B cell (primary cell): ENCODE measurements at regions not wholly inside any gene's neighbourhood (a gene's known extent, or its start where the extent isn't known, plus 50 kb on each side); places are given as distances from the start of the nearest gene placed in this dataset.

Source experiments
- ATAC-seq: fragments of 200-7000 bp; cut with Tn5 transposase; one replicate; pipeline ENCODE4 v1.10.0; 2021; ENCODE audit warnings: low read depth, mild to moderate bottlenecking, moderate number of reproducible peaks, moderate library complexity
- CTCF ChIA-PET: fragments of 350-600 bp; sonication (Branson Sonifier 250); formaldehyde crosslinking; loops from one replicate; lab custom pipeline; 2021; ENCODE audit warnings: antibody characterized with exemption, inconsistent platforms; lab: Charles Lee
- POLR2A ChIA-PET: fragments of 350-600 bp; sonication (Branson Sonifier 250); formaldehyde crosslinking; loops from one replicate; lab custom pipeline; 2021; ENCODE audit warnings: antibody characterized with exemption; lab: Charles Lee
- DNase-seq: peaks from one replicate; pipeline ENCODE4 v3.0.0; 2013
- H2AFZ ChIP-seq: 2 replicates; pipeline ENCODE4 v1.6.1; 2012; ENCODE audit warnings: mild to moderate bottlenecking, low read depth, low read length; ENCODE audit not compliant: insufficient read depth, poor library complexity, severe bottlenecking
- H3K27ac ChIP-seq, 2 donors: 1 replicate in 1 of 2; 2 replicates in 1 of 2; pipeline ENCODE4 v1.5.1; 2012 to 2013; ENCODE audit warnings: low read length in 2 of 2, mild to moderate bottlenecking in 2 of 2, moderate library complexity in 1 of 2
- H3K27me3 ChIP-seq, 4 experiments: fragments of 200-600 bp in 1 of 4; sonication (generic) in 1 of 4; replicated peaks in 1 of 4; 1 replicate in 2 of 4; 2 replicates in 2 of 4; pipeline versions ENCODE4 v1.6.1 to v1.7.0; 2013 to 2016; ENCODE audit warnings: low read length in 3 of 4, mild to moderate bottlenecking in 2 of 4, mixed read lengths in 1 of 4, moderate library complexity in 1 of 4; ENCODE audit not compliant: insufficient read depth in 4 of 4, control insufficient read depth in 3 of 4; ENCODE audit errors: control extremely low read depth in 1 of 4
- H3K36me3 ChIP-seq, 2 experiments: replicated peaks in 1 of 2; 1 replicate in 1 of 2; 2 replicates in 1 of 2; pipeline versions ENCODE4 v1.6.1 to v1.7.1; 2013; ENCODE audit warnings: low read length in 1 of 2; ENCODE audit not compliant: insufficient read depth in 2 of 2, control insufficient read depth in 1 of 2; ENCODE audit errors: control extremely low read depth in 1 of 2, extremely low read depth in 1 of 2
- H3K4me1 ChIP-seq, 2 donors: fragments of 200-600 bp in 1 of 2; sonication (generic) in 1 of 2; 1 replicate in 1 of 2; 2 replicates in 1 of 2; pipeline versions ENCODE4 v1.5.1 to v1.6.1; 2013 to 2017; ENCODE audit warnings: low read length in 2 of 2; ENCODE audit not compliant: control insufficient read depth in 2 of 2, insufficient read depth in 2 of 2
- H3K4me2 ChIP-seq: replicated peaks from 2 replicates; pipeline ENCODE3; 2012; ENCODE audit warnings: mild to moderate bottlenecking, low read depth, low read length; ENCODE audit not compliant: poor library complexity, severe bottlenecking
- H3K4me3 ChIP-seq, 5 experiments: fragments of 200-600 bp in 1 of 5; sonication (generic) in 1 of 5; 1 replicate in 3 of 5; 2 replicates in 2 of 5; pipeline versions ENCODE4 v1.5.1 to v1.7.0; 2011 to 2016; ENCODE audit warnings: low read length in 4 of 5, mild to moderate bottlenecking in 4 of 5, low read depth in 2 of 5, control low read depth in 1 of 5, moderate library complexity in 1 of 5; ENCODE audit not compliant: insufficient read depth in 1 of 5; ENCODE audit errors: control extremely low read depth in 1 of 5, extremely low read depth in 1 of 5
- H3K79me2 ChIP-seq: fragments of 200-600 bp; sonication (generic); one replicate; pipeline ENCODE4 v1.6.0; 2016; ENCODE audit warnings: low read length; ENCODE audit not compliant: control insufficient read depth, insufficient read depth
- H3K9ac ChIP-seq: fragments of 200-600 bp; sonication (generic); 2 replicates; pipeline ENCODE4 v1.6.1; 2017; ENCODE audit warnings: mild to moderate bottlenecking, low read length, moderate library complexity
- H3K9me3 ChIP-seq, 3 donors: one replicate each; pipeline versions ENCODE4 v1.6.1 to v1.7.1; 2013; ENCODE audit warnings: low read length in 2 of 3; ENCODE audit not compliant: control insufficient read depth in 2 of 3, insufficient read depth in 1 of 3; ENCODE audit errors: control extremely low read depth in 1 of 3
- H4K20me1 ChIP-seq: 2 replicates; pipeline ENCODE4 v1.6.0; 2012; ENCODE audit warnings: mild to moderate bottlenecking, low read length; ENCODE audit not compliant: insufficient read depth, control insufficient read depth, poor library complexity, severe bottlenecking
- H3K27ac Mint-ChIP-seq: one replicate; pipeline ENCODE4 v1.8.0; 2021; ENCODE audit warnings: mixed read lengths
- H3K27me3 Mint-ChIP-seq: one replicate; pipeline ENCODE4 v1.8.0; 2021; ENCODE audit warnings: mixed read lengths
- H3K4me1 Mint-ChIP-seq: one replicate; pipeline ENCODE4 v1.8.0; 2021; ENCODE audit warnings: mixed read lengths
- H3K4me3 Mint-ChIP-seq: one replicate; pipeline ENCODE4 v1.8.0; 2021; ENCODE audit warnings: mixed read lengths
- H3K9me3 Mint-ChIP-seq: one replicate; pipeline ENCODE4 v1.8.0; 2022; ENCODE audit warnings: mixed read lengths; ENCODE audit not compliant: insufficient read depth
- CTCF ChIP-seq: fragments of 200-600 bp; IDR thresholded peaks from one replicate; pipeline ENCODE4 v1.8.0; 2022; ENCODE audit warnings: antibody characterized with exemption, mild to moderate bottlenecking
- EZH2 ChIP-seq: IDR thresholded peaks from 2 replicates; pipeline ENCODE4 v1.6.1; 2012; ENCODE audit warnings: borderline replicate concordance, low read depth, mild to moderate bottlenecking, moderate library complexity, low read length; ENCODE audit not compliant: insufficient read depth, poor library complexity, severe bottlenecking
- WGBS: methylation state at CpG from one replicate; pipeline ENCODE4 v1.1.5; 2013; ENCODE audit warnings: missing lambda C conversion rate; ENCODE audit not compliant: insufficient coverage; 5-methylcytosine and 5-hydroxymethylcytosine counted together
- intact Hi-C: fragments of 100-400 bp; cut with micrococcal nuclease; formaldehyde crosslinking; loops from one replicate; pipeline ENCODE4 v1.10.0; 2022

GRCh38 chr17:21842332-21843317, 150.3 kb downstream of the KCNJ18 start:
- no peak for DNase-seq
- H3K27me3 Mint-ChIP-seq = no peaks in the 10 kb centered on the region
- TF ChIP-seq EZH2 (no peak), CTCF (no peak)

GRCh38 chr17:21843318-21843865, 151.1 kb downstream of the KCNJ18 start:
- Mint-ChIP-seq H3K9me3 (no peaks in the 10 kb centered on the region), H3K4me3 (no peak overlapping the region), H3K27me3 (no peaks in the 10 kb centered on the region), H3K4me1 (no peaks in the 10 kb centered on the region), H3K27ac (no peak overlapping the region)
- no peak overlapping the region for H2AFZ ChIP-seq
- TF ChIP-seq CTCF (no peak), EZH2 (no peak)
- H3K9ac ChIP-seq = no peak overlapping the region
- no peak overlapping the region for H3K4me2 ChIP-seq
- WGBS = 49% methylated on average over 66 of the region's 75 CpGs
- H3K9me3 ChIP-seq = peaks cover 0 to 37% (median under 1%) of the 10 kb centered on the region in 3 donors
- no peaks in the 10 kb centered on the region for H4K20me1 ChIP-seq
- H3K4me3 ChIP-seq = no peak overlapping the region
- no peak overlapping the region for H3K27ac ChIP-seq
- ChIA-PET POLR2A (no interaction called here), CTCF (no interaction called here)
- no peaks in the 10 kb centered on the region for H3K79me2 ChIP-seq
- no peaks in the 10 kb centered on the region for H3K4me1 ChIP-seq
- H3K27me3 ChIP-seq = peaks cover 0 to 19% (median 3%) of the 10 kb centered on the region in 4 experiments
- ATAC-seq = no peak
- DNase-seq = no peak
- no peaks in the 10 kb centered on the region for H3K36me3 ChIP-seq
- intact Hi-C loops = no loop called here

More at GRCh38 chr17:21842332-21843317, 150.3 kb downstream of the KCNJ18 start:
- intact Hi-C loops = no loop called here
- no peak overlapping the region for H3K9ac ChIP-seq
- no peak overlapping the region for H3K4me3 Mint-ChIP-seq
- no peak overlapping the region for H3K4me3 ChIP-seq
- POLR2A ChIA-PET = no interaction called here
- H3K27ac Mint-ChIP-seq = no peak overlapping the region
- no peak overlapping the region for H3K27ac ChIP-seq
- H3K9me3 ChIP-seq = peaks cover 0 to 32% (median 0%) of the 10 kb centered on the region in 3 donors
- no peaks in the 10 kb centered on the region for H3K9me3 Mint-ChIP-seq
- peaks cover 0 to 19% (median 3%) of the 10 kb centered on the region in 4 experiments for H3K27me3 ChIP-seq
- no peaks in the 10 kb centered on the region for H3K36me3 ChIP-seq
- 40% methylated on average over 116 of the region's 136 CpGs for WGBS
- no peak overlapping the region for H2AFZ ChIP-seq
- H3K4me2 ChIP-seq = no peak overlapping the region
- CTCF ChIA-PET = no interaction called here
- H3K79me2 ChIP-seq = no peaks in the 10 kb centered on the region
- no peaks in the 10 kb centered on the region for H3K4me1 Mint-ChIP-seq
- ATAC-seq = no peak
- no peaks in the 10 kb centered on the region for H3K4me1 ChIP-seq
- H4K20me1 ChIP-seq = no peaks in the 10 kb centered on the region
